Spleen (tissue), 7 donors: ENCODE measurements at regions not wholly inside any gene's neighbourhood (a gene's known extent, or its start where the extent isn't known, plus 50 kb on each side); places are given as distances from the start of the nearest gene placed in this dataset.

Experiments used
- POLR2A ChIP-seq, 3 donors: fragments of 450-650 bp; IDR thresholded peaks; one replicate each; pipeline ENCODE4 v1.5.1; 2017; ENCODE audit warnings: antibody characterized with exemption in 3 of 3, mild to moderate bottlenecking in 1 of 3
- TF ChIP-seq, protein P1 (sequence below), 11 experiments: fragments of 200-600 bp in 7 of 11; fragments of 450-650 bp in 4 of 11; sonication (generic) in 4 of 11; IDR thresholded peaks in 8 of 11; conservative IDR thresholded peaks in 3 of 11; 1 replicate in 7 of 11; 2 replicates in 4 of 11; pipeline versions ENCODE4 v1.4.0 to v1.8.0; 2016 to 2021; ENCODE audit warnings: antibody characterized with exemption in 11 of 11, inconsistent platforms in 4 of 11, mild to moderate bottlenecking in 1 of 11
- donor health status: DM: no; HTN: no; CAD: no; lungs with moderate emphysema.
- donor health status: DM: no; HTN: no; CAD: no.
- donor health status: DM: no; HTN: no; CAD: no.

DNA sequence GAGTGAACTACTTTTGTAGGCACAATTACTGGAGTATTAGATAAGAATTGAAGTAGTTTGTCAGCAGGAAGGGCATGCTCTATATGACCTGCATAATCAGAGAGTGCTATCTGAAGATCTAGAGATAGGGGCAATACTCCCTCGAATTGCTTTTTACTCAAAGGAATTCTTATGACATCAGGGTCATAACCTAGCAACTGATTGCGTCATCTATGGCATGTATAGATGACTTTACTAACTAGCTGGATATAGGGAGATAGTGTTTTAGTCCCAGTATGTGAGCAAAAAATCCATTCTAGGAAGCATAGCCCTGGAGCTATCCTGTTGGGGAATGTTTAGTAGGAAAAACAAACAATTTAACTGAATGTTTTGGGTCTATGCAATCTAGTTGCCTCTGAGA is 109.5 kb upstream of the ZNF267 start:
- TF ChIP-seq, protein P1, sequence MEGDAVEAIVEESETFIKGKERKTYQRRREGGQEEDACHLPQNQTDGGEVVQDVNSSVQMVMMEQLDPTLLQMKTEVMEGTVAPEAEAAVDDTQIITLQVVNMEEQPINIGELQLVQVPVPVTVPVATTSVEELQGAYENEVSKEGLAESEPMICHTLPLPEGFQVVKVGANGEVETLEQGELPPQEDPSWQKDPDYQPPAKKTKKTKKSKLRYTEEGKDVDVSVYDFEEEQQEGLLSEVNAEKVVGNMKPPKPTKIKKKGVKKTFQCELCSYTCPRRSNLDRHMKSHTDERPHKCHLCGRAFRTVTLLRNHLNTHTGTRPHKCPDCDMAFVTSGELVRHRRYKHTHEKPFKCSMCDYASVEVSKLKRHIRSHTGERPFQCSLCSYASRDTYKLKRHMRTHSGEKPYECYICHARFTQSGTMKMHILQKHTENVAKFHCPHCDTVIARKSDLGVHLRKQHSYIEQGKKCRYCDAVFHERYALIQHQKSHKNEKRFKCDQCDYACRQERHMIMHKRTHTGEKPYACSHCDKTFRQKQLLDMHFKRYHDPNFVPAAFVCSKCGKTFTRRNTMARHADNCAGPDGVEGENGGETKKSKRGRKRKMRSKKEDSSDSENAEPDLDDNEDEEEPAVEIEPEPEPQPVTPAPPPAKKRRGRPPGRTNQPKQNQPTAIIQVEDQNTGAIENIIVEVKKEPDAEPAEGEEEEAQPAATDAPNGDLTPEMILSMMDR (IDR thresholded peaks at IDR 0.05 in 8 of 11, conservative IDR thresholded peaks at IDR 0.05 in 3 of 11) = no peak
- TF ChIP-seq POLR2A (IDR thresholded peaks at IDR 0.05) = no peak
